ENCODE measurements at regions not wholly inside any gene's neighbourhood (a gene's known extent, or its start where the extent isn't known, plus 50 kb on each side); places are given as distances from the start of the nearest gene placed in this dataset.

DNA sequence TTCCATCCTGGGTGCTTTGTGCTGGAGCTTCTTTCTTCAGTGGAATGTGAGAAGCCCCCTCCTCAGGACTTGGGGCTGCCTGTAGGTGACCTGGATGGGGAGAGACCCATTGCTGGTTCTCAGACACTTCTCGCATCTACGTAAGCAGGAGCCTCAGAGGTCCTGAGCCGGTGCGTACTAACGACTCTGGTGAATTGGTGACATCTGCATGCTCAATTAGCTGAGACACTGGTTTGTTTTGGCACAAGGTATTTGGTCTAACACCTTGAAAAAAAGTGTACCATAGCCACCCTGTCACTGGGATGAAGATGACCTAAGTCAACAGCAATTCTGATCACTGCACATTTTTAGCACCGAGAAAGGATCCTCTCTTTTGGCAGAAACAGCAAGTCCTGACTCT lies 57.7 kb downstream of the LRRC30 start:
- ChIA-PET POLR2A (interaction anchor here (0.6 kb wide), 1 partner anchor 362 kb away, joined by 4 read pairs; no protein-coding TSS in a partner anchor), SMC1A (ENCODE audit: uncharacterized antibody, unreplicated experiment) (no interaction called here), CTCF (no interaction called here), RAD21 (ENCODE audit: unreplicated experiment) (no interaction called here)
- H3K27ac ChIP-seq (ENCODE audit: control insufficient read depth, insufficient read depth), result no peak overlapping the region
- H4K20me1 ChIP-seq (ENCODE audit: control insufficient read depth, insufficient read depth), result no peaks in the 10 kb centered on the region
- intact Hi-C loops (cut with micrococcal nuclease; ENCODE audit: unreplicated experiment) (no loop called here), in situ Hi-C loops (cut with MboI) (no loop called here)
- no peaks in the 10 kb centered on the region for H3K79me2 ChIP-seq (ENCODE audit: control insufficient read depth, insufficient read depth, low read length)
- no peak overlapping the region for H3K4me2 ChIP-seq (ENCODE audit: control insufficient read depth, insufficient read depth)
- no peaks in the 10 kb centered on the region for H3K4me1 ChIP-seq (ENCODE audit: control insufficient read depth, insufficient read depth, low read length)
- BruUV-seq (replicated peaks), result no TSS peak
- H3K4me3 ChIP-seq, result no peak overlapping the region
- H3K27me3 ChIP-seq (replicated peaks in 1 of 2; ENCODE audit: control insufficient read depth in 2 of 2, insufficient read depth in 2 of 2, low read length in 1 of 2), result no peaks in the 10 kb centered on the region
- no peak for ATAC-seq
- WGBS (ENCODE audit: insufficient coverage, insufficient replicate concordance, low lambda C conversion rate, missing lambda C conversion rate), result 57% methylated on average over 6 of the region's 6 CpGs
- H3K9me3 ChIP-seq (replicated peaks; ENCODE audit: control insufficient read depth, insufficient read depth, low read length), result no peaks in the 10 kb centered on the region
- H3K9ac ChIP-seq (ENCODE audit: control insufficient read depth, insufficient read depth, low read length), result no peak overlapping the region
- no peaks in the 10 kb centered on the region for H3K36me3 ChIP-seq (ENCODE audit: control insufficient read depth in 2 of 2, insufficient read depth in 2 of 2, low read length in 1 of 2)
- FAIRE-seq, result no peak
- no peak for DNase-seq (ENCODE audit: low read depth, low spot score)
- H2AFZ ChIP-seq (ENCODE audit: control insufficient read depth, low read depth, low read length), result no peak overlapping the region
- TF ChIP-seq NKRF (conservative IDR thresholded peaks at IDR 0.05) (no peak), NFYA (IDR thresholded peaks at IDR 0.05; ENCODE audit: borderline replicate concordance, low read depth, low read length) (no peak), NR2C2 (IDR thresholded peaks at IDR 0.05; ENCODE audit: borderline replicate concordance, control insufficient read depth, insufficient read length, low read depth) (no peak), BMI1 (IDR thresholded peaks at IDR 0.05; ENCODE audit: borderline replicate concordance) (no peak), NR2F1 (conservative IDR thresholded peaks at IDR 0.05) (no peak), PRDM15 (CRISPR knock-in tag; IDR thresholded peaks at IDR 0.05) (no peak), NFXL1 (IDR thresholded peaks at IDR 0.05; ENCODE audit: borderline replicate concordance) (no peak), BRCA1 (IDR thresholded peaks at IDR 0.05; ENCODE audit: low read depth, low read length) (no peak), SMAD1 (IDR thresholded peaks at IDR 0.05; ENCODE audit: low read depth, partially characterized antibody) (no peak), FOXM1 (IDR thresholded peaks at IDR 0.05; ENCODE audit: low read depth, low read length) (no peak), NFIC (IDR thresholded peaks at IDR 0.05; ENCODE audit: low read depth, low read length) (no peak), CBX3 (IDR thresholded peaks at IDR 0.05; ENCODE audit: borderline replicate concordance, low read depth) (no peak)
- TF ChIP-seq, protein P1, sequence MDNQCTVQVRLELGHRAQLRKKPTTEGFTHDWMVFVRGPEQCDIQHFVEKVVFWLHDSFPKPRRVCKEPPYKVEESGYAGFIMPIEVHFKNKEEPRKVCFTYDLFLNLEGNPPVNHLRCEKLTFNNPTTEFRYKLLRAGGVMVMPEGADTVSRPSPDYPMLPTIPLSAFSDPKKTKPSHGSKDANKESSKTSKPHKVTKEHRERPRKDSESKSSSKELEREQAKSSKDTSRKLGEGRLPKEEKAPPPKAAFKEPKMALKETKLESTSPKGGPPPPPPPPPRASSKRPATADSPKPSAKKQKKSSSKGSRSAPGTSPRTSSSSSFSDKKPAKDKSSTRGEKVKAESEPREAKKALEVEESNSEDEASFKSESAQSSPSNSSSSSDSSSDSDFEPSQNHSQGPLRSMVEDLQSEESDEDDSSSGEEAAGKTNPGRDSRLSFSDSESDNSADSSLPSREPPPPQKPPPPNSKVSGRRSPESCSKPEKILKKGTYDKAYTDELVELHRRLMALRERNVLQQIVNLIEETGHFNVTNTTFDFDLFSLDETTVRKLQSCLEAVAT (IDR thresholded peaks at IDR 0.05), result no peak
- TF ChIP-seq, protein P2, sequence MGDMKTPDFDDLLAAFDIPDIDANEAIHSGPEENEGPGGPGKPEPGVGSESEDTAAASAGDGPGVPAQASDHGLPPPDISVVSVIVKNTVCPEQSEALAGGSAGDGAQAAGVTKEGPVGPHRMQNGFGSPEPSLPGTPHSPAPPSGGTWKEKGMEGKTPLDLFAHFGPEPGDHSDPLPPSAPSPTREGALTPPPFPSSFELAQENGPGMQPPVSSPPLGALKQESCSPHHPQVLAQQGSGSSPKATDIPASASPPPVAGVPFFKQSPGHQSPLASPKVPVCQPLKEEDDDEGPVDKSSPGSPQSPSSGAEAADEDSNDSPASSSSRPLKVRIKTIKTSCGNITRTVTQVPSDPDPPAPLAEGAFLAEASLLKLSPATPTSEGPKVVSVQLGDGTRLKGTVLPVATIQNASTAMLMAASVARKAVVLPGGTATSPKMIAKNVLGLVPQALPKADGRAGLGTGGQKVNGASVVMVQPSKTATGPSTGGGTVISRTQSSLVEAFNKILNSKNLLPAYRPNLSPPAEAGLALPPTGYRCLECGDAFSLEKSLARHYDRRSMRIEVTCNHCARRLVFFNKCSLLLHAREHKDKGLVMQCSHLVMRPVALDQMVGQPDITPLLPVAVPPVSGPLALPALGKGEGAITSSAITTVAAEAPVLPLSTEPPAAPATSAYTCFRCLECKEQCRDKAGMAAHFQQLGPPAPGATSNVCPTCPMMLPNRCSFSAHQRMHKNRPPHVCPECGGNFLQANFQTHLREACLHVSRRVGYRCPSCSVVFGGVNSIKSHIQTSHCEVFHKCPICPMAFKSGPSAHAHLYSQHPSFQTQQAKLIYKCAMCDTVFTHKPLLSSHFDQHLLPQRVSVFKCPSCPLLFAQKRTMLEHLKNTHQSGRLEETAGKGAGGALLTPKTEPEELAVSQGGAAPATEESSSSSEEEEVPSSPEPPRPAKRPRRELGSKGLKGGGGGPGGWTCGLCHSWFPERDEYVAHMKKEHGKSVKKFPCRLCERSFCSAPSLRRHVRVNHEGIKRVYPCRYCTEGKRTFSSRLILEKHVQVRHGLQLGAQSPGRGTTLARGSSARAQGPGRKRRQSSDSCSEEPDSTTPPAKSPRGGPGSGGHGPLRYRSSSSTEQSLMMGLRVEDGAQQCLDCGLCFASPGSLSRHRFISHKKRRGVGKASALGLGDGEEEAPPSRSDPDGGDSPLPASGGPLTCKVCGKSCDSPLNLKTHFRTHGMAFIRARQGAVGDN (IDR thresholded peaks at IDR 0.05), result no peak
